ENCODE measurements at regions not wholly inside any gene's neighbourhood (a gene's known extent, or its start where the extent isn't known, plus 50 kb on each side); places are given as distances from the start of the nearest gene placed in this dataset.

GRCh38 chr2:104521247-104521646 lies 332.7 kb upstream of the POU3F3 start:
- H3K9me3 ChIP-seq (ENCODE audit: low read depth, low read length) = no peaks in the 10 kb centered on the region
- no peaks in the 10 kb centered on the region for H3K36me3 ChIP-seq (ENCODE audit: insufficient read depth, low read length)
- no peak overlapping the region for H3K9ac ChIP-seq (ENCODE audit: insufficient read length)
- TF ChIP-seq FOXP2 (optimal IDR thresholded peaks at IDR 0.05; ENCODE audit: control extremely low read depth, extremely low read length, insufficient read depth) = no peak
- TF ChIP-seq EZH2 (IDR thresholded peaks at IDR 0.05) = no peak
- no peak for TF ChIP-seq POLR2AphosphoS5 (IDR thresholded peaks at IDR 0.05; ENCODE audit: borderline replicate concordance, low read depth, low read length)
- no peak overlapping the region for H3K4me3 ChIP-seq
- H3K27ac ChIP-seq = no peak overlapping the region
- DNase-seq (ENCODE audit: low read depth, low spot score) = no peak

GRCh38 chr2:104523921-104524320 lies 330.0 kb upstream of the POU3F3 start:
- no peak for TF ChIP-seq POLR2AphosphoS5 (IDR thresholded peaks at IDR 0.05; ENCODE audit: borderline replicate concordance, low read depth, low read length)
- no peak for TF ChIP-seq FOXP2 (optimal IDR thresholded peaks at IDR 0.05; ENCODE audit: control extremely low read depth, extremely low read length, insufficient read depth)
- TF ChIP-seq EZH2 (IDR thresholded peaks at IDR 0.05) = no peak
- H3K4me3 ChIP-seq = no peak overlapping the region
- no peak for DNase-seq (ENCODE audit: low read depth, low spot score)

GRCh38 chr2:104528101-104528500 lies 325.8 kb upstream of the POU3F3 start:
- Histone ChIP-seq H3K4me3 (no peak overlapping the region), H3K9ac (ENCODE audit: insufficient read length) (no peak overlapping the region), H3K27ac (no peak overlapping the region), H3K36me3 (ENCODE audit: insufficient read depth, low read length) (no peaks in the 10 kb centered on the region), H3K9me3 (ENCODE audit: low read depth, low read length) (no peaks in the 10 kb centered on the region)
- TF ChIP-seq FOXP2 (optimal IDR thresholded peaks at IDR 0.05; ENCODE audit: control extremely low read depth, extremely low read length, insufficient read depth) = no peak
- no peak for TF ChIP-seq EZH2 (IDR thresholded peaks at IDR 0.05)
- no peak for TF ChIP-seq POLR2AphosphoS5 (IDR thresholded peaks at IDR 0.05; ENCODE audit: borderline replicate concordance, low read depth, low read length)
- no peak for DNase-seq (ENCODE audit: low read depth, low spot score)

More at GRCh38 chr2:104523921-104524320, 330.0 kb upstream of the POU3F3 start:
- no peak overlapping the region for H3K9ac ChIP-seq (ENCODE audit: insufficient read length)
- H3K36me3 ChIP-seq (ENCODE audit: insufficient read depth, low read length) = no peaks in the 10 kb centered on the region
- H3K27ac ChIP-seq = no peak overlapping the region
- H3K9me3 ChIP-seq (ENCODE audit: low read depth, low read length) = no peaks in the 10 kb centered on the region

- Histone ChIP-seq H3K27ac (no peak overlapping the region), H3K4me3 (no peak overlapping the region), H3K36me3 (ENCODE audit: insufficient read depth, low read length) (no peaks in the 10 kb centered on the region), H3K9me3 (ENCODE audit: low read depth, low read length) (no peaks in the 10 kb centered on the region), H3K9ac (ENCODE audit: insufficient read length) (no peak overlapping the region)
- no peak for DNase-seq (ENCODE audit: low read depth, low spot score)
- no peak for TF ChIP-seq POLR2AphosphoS5 (IDR thresholded peaks at IDR 0.05; ENCODE audit: borderline replicate concordance, low read depth, low read length)
- no peak for TF ChIP-seq FOXP2 (optimal IDR thresholded peaks at IDR 0.05; ENCODE audit: control extremely low read depth, extremely low read length, insufficient read depth)
- TF ChIP-seq EZH2 (IDR thresholded peaks at IDR 0.05) = no peak
These were observed 322.8 kb upstream of the POU3F3 start for GRCh38 chr2:104531122-104531521.

- Histone ChIP-seq H3K9me3 (ENCODE audit: low read depth, low read length) (no peaks in the 10 kb centered on the region), H3K4me3 (no peak overlapping the region), H3K9ac (ENCODE audit: insufficient read length) (no peak overlapping the region), H3K36me3 (ENCODE audit: insufficient read depth, low read length) (no peaks in the 10 kb centered on the region), H3K27ac (no peak overlapping the region)
- DNase-seq (ENCODE audit: low read depth, low spot score) = no peak
- no peak for TF ChIP-seq POLR2AphosphoS5 (IDR thresholded peaks at IDR 0.05; ENCODE audit: borderline replicate concordance, low read depth, low read length)
- TF ChIP-seq FOXP2 (optimal IDR thresholded peaks at IDR 0.05; ENCODE audit: control extremely low read depth, extremely low read length, insufficient read depth) = no peak
These were observed 316.8 kb upstream of the POU3F3 start for GRCh38 chr2:104537116-104537515.

GRCh38 chr2:104538077-104538476 lies 315.8 kb upstream of the POU3F3 start:
- TF ChIP-seq EZH2 (IDR thresholded peaks at IDR 0.05) (no peak), FOXP2 (optimal IDR thresholded peaks at IDR 0.05; ENCODE audit: control extremely low read depth, extremely low read length, insufficient read depth) (no peak), POLR2AphosphoS5 (IDR thresholded peaks at IDR 0.05; ENCODE audit: borderline replicate concordance, low read depth, low read length) (no peak)
- H3K9ac ChIP-seq (ENCODE audit: insufficient read length) = no peak overlapping the region
- H3K9me3 ChIP-seq (ENCODE audit: low read depth, low read length) = no peaks in the 10 kb centered on the region
- DNase-seq (ENCODE audit: low read depth, low spot score) = no peak
- no peak overlapping the region for H3K27ac ChIP-seq
- H3K36me3 ChIP-seq (ENCODE audit: insufficient read depth, low read length) = no peaks in the 10 kb centered on the region
- H3K4me3 ChIP-seq = no peak overlapping the region

GRCh38 chr2:104539649-104540048 lies 314.3 kb upstream of the POU3F3 start:
- no peak for DNase-seq (ENCODE audit: low read depth, low spot score)
- Histone ChIP-seq H3K36me3 (ENCODE audit: insufficient read depth, low read length) (no peaks in the 10 kb centered on the region), H3K9me3 (ENCODE audit: low read depth, low read length) (no peaks in the 10 kb centered on the region), H3K9ac (ENCODE audit: insufficient read length) (no peak overlapping the region), H3K4me3 (no peak overlapping the region), H3K27ac (no peak overlapping the region)
- TF ChIP-seq POLR2AphosphoS5 (IDR thresholded peaks at IDR 0.05; ENCODE audit: borderline replicate concordance, low read depth, low read length) = no peak

- no peak for TF ChIP-seq POLR2AphosphoS5 (IDR thresholded peaks at IDR 0.05; ENCODE audit: borderline replicate concordance, low read depth, low read length)
- TF ChIP-seq EZH2 (IDR thresholded peaks at IDR 0.05) = no peak
- TF ChIP-seq FOXP2 (optimal IDR thresholded peaks at IDR 0.05; ENCODE audit: control extremely low read depth, extremely low read length, insufficient read depth) = no peak
These were observed 308.9 kb upstream of the POU3F3 start for GRCh38 chr2:104545055-104545454.

GRCh38 chr2:104546537-104546936 lies 307.4 kb upstream of the POU3F3 start:
- H3K9me3 ChIP-seq (ENCODE audit: low read depth, low read length) = no peaks in the 10 kb centered on the region
- H3K36me3 ChIP-seq (ENCODE audit: insufficient read depth, low read length) = no peaks in the 10 kb centered on the region
- no peak for DNase-seq (ENCODE audit: low read depth, low spot score)
- H3K9ac ChIP-seq (ENCODE audit: insufficient read length) = no peak overlapping the region
- TF ChIP-seq FOXP2 (optimal IDR thresholded peaks at IDR 0.05; ENCODE audit: control extremely low read depth, extremely low read length, insufficient read depth) (no peak), EZH2 (IDR thresholded peaks at IDR 0.05) (no peak), POLR2AphosphoS5 (IDR thresholded peaks at IDR 0.05; ENCODE audit: borderline replicate concordance, low read depth, low read length) (no peak)
- no peak overlapping the region for H3K4me3 ChIP-seq
- no peak overlapping the region for H3K27ac ChIP-seq

More at GRCh38 chr2:104545055-104545454, 308.9 kb upstream of the POU3F3 start:
- no peak overlapping the region for H3K4me3 ChIP-seq
- no peak for DNase-seq (ENCODE audit: low read depth, low spot score)
- H3K9ac ChIP-seq (ENCODE audit: insufficient read length) = no peak overlapping the region
- H3K36me3 ChIP-seq (ENCODE audit: insufficient read depth, low read length) = no peaks in the 10 kb centered on the region
- H3K27ac ChIP-seq = no peak overlapping the region
- H3K9me3 ChIP-seq (ENCODE audit: low read depth, low read length) = no peaks in the 10 kb centered on the region

Data from SK-N-MC (cell line).